Activated T-helper 1 cell treated with anti-CD3 and anti-CD28 coated beads, Interleukin-12 subunit alpha, Interleukin-12 subunit beta, Interleukin-2, Interleukin-4 antibody, amounts not matched to agents 30 ng/mL and 10 ng/mL and 1 ng/mL, durations not matched to agents 14 hours and 24 hours and 36 hours (primary cell): ENCODE measurements at regions not wholly inside any gene's neighbourhood (a gene's known extent, or its start where the extent isn't known, plus 50 kb on each side); places are given as distances from the start of the nearest gene placed in this dataset.
"Not testable (repeated sequence)": the region's sequence is repeated elsewhere in the genome, so short reads cannot be mapped to it uniquely, and the experiment has no call there.

ENCODE experiments used
- DNase-seq: peaks from one replicate; pipeline ENCODE4 v3.0.0; 2021; ENCODE audit warnings: low spot score
- H3K27ac Mint-ChIP-seq: one replicate; pipeline ENCODE4 v1.8.0; 2021; ENCODE audit warnings: mild to moderate bottlenecking, mixed read lengths
- H3K27me3 Mint-ChIP-seq: one replicate; pipeline ENCODE4 v1.8.0; 2022; ENCODE audit warnings: mild to moderate bottlenecking, moderate library complexity, mixed read lengths; ENCODE audit not compliant: insufficient read depth
- H3K36me3 Mint-ChIP-seq: one replicate; pipeline ENCODE4 v1.8.0; 2021; ENCODE audit warnings: low read depth, mixed read lengths
- H3K4me1 Mint-ChIP-seq: one replicate; pipeline ENCODE4 v1.8.0; 2021; ENCODE audit warnings: low read depth, mixed read lengths
- H3K4me3 Mint-ChIP-seq: one replicate; pipeline ENCODE4 v1.8.0; 2021; ENCODE audit warnings: mild to moderate bottlenecking, moderate library complexity, mixed read lengths
- H3K9me3 Mint-ChIP-seq: one replicate; pipeline ENCODE4 v1.8.0; 2021; ENCODE audit warnings: mixed read lengths
- intact Hi-C: fragments of 100-400 bp; cut with micrococcal nuclease; formaldehyde crosslinking; loops from one replicate; pipeline ENCODE4 v1.15.1; 2024

DNA sequence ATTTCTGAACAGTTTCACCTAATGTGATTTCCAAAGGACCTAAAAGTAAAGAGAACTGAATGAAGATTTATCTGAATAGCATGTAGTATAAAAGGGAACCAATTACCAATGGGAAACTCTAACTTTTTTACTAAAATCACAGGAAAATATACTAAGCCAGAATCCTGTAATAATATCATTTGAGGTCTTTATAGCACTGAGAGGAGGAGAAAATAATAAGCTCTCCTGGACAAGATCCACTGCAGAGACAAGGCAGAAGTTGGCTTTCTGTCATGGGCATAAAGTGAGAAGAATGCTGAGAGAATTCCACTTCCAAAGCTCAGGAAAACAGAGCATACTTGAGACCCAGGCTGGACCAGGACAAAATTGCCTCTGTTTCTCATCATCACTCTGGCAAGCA lies 1131.4 kb downstream of the SORCS1 start:
- no peak overlapping the region for H3K4me3 Mint-ChIP-seq
- H3K27me3 Mint-ChIP-seq, result no peaks in the 10 kb centered on the region
- H3K27ac Mint-ChIP-seq, result no peak overlapping the region
- peaks cover 8% of the 10 kb centered on the region for H3K9me3 Mint-ChIP-seq
- H3K4me1 Mint-ChIP-seq, result no peaks in the 10 kb centered on the region
- DNase-seq, result no peak
- intact Hi-C loops, result no loop called here
- H3K36me3 Mint-ChIP-seq, result no peaks in the 10 kb centered on the region

DNA sequence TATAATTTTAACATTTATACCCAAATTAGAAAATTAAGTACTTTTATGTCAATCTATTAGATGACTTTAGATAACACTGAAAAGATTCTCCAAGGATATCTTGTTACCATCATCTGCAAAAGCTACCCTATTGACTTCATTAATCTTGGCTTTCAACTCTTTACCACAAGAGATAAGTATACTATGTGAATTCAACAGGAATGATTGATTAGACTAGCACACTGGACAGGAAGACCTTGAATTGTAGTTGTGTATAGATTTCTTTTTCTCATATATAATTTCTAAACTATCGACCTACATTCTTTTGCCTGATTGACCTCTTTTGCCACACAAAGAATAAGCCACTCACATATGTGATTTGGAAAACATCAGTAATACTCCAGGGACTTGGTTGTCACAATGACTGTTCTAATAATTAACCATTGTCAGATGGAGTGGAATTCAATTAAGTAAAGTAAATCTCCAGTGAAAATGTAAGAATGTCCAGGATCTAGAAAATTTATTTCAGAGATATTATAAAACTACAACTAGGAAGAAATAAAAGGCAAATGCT lies 1132.0 kb downstream of the SORCS1 start:
- no peak overlapping the region for H3K27ac Mint-ChIP-seq
- H3K4me1 Mint-ChIP-seq, result no peaks in the 10 kb centered on the region
- no peaks in the 10 kb centered on the region for H3K36me3 Mint-ChIP-seq
- DNase-seq, result no peak
- intact Hi-C loops, result no loop called here
- H3K4me3 Mint-ChIP-seq, result no peak overlapping the region
- no peaks in the 10 kb centered on the region for H3K27me3 Mint-ChIP-seq
- H3K9me3 Mint-ChIP-seq, result peaks cover 8% of the 10 kb centered on the region

DNA sequence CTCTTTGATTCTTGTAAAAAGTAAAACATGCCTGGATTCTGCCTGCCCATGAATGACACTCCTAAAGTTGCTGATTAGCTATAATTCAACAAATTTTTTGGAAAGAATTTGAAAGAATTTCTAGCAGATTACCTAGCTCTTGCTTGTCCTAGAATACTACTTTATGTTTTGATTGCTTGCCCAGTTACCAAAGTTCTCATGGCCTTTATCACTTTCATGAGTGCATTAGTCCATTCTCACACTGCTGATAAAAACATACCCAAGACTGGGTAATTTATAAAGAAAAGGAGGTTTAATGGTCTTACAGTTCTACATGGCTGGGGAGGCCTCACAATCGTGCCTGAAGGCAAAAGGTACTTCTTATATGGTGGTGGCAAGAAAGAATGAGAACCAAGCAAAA lies 1137.3 kb downstream of the SORCS1 start:
- no peaks in the 10 kb centered on the region for H3K27me3 Mint-ChIP-seq
- DNase-seq, result no peak
- H3K36me3 Mint-ChIP-seq, result no peaks in the 10 kb centered on the region
- no peaks in the 10 kb centered on the region for H3K9me3 Mint-ChIP-seq
- no peak overlapping the region for H3K4me3 Mint-ChIP-seq
- no peak overlapping the region for H3K27ac Mint-ChIP-seq
- intact Hi-C loops, result no loop called here
- H3K4me1 Mint-ChIP-seq, result no peaks in the 10 kb centered on the region

DNA sequence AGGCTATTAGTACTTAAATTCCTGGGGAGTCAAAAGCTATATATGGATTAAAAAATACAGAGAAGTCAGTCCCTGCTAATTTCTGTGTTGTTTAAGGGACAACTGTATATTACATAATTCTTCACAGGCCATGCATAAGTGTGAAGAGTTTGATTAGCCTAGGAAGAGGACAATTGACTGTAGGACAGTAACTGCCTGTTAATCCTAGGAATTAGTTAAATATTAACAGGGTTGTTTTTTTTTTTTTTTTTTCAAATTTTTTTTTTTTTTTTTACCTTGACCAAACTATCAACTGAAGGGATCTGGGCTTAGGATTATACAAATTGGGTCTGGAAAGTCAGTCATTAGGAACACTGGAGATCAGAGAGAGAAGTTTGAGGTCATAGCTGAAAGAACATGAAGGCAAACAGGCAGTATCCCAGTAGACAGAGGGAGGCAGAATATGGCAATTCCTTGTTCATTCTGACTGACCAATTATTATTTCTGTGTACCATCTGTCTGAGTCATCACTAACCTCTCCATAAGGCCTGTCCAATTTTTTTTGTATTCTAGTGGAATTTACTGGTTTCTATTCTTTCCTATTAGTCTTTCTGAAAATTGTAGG lies 1139.2 kb downstream of the SORCS1 start:
- H3K36me3 Mint-ChIP-seq, result no peaks in the 10 kb centered on the region
- H3K9me3 Mint-ChIP-seq, result no peaks in the 10 kb centered on the region
- no peak overlapping the region for H3K27ac Mint-ChIP-seq
- H3K4me1 Mint-ChIP-seq, result no peaks in the 10 kb centered on the region
- no peaks in the 10 kb centered on the region for H3K27me3 Mint-ChIP-seq
- no peak overlapping the region for H3K4me3 Mint-ChIP-seq
- intact Hi-C loops, result no loop called here
- DNase-seq, result no peak

DNA sequence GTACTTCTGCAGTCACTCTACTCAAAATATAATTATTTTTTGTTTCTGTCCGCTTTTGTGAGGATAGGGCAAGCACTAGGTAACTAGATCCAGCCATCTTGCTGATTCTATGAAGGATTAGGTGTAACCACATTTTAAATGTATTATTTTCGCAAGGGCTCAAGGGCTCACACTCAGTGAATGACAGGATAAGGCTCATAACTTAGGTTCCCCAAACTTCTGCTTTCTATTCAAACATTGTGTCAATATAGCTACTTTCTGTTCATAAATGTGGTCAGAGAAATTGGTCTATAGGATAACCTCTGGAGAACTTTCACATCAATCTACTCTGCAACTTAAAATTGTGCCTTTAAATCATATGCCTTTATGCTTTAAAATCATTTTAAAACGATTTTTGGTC lies 1141.2 kb downstream of the SORCS1 start:
- Mint-ChIP-seq H3K36me3 (no peaks in the 10 kb centered on the region), H3K9me3 (no peaks in the 10 kb centered on the region), H3K27ac (no peak overlapping the region), H3K27me3 (no peaks in the 10 kb centered on the region), H3K4me1 (no peaks in the 10 kb centered on the region), H3K4me3 (no peak overlapping the region)
- no peak for DNase-seq
- intact Hi-C loops, result no loop called here

DNA sequence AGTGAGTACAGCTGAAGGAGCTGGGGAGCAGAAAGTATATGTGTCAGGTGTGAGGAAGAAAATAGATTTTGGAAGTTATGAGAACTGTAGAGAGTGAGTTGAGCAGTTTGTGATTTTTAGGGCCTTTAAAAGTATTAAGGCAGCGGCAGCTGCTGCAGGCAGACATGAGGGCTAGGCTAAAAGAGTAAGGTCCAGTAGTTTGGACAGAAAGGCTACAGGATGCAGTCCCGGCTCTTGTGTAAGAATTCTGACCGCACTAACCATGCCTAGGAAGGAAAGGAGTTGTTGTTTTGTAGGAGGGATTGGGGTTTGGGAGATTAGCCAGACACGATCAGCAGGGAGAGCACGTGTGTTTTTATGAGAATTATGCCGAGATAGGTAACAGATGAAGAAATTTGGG lies 1144.9 kb downstream of the SORCS1 start:
- H3K9me3 Mint-ChIP-seq, DNase-seq, H3K4me1 Mint-ChIP-seq, H3K4me3 Mint-ChIP-seq, intact Hi-C loops, H3K36me3 Mint-ChIP-seq, H3K27ac Mint-ChIP-seq, H3K27me3 Mint-ChIP-seq: not testable (repeated sequence)

DNA sequence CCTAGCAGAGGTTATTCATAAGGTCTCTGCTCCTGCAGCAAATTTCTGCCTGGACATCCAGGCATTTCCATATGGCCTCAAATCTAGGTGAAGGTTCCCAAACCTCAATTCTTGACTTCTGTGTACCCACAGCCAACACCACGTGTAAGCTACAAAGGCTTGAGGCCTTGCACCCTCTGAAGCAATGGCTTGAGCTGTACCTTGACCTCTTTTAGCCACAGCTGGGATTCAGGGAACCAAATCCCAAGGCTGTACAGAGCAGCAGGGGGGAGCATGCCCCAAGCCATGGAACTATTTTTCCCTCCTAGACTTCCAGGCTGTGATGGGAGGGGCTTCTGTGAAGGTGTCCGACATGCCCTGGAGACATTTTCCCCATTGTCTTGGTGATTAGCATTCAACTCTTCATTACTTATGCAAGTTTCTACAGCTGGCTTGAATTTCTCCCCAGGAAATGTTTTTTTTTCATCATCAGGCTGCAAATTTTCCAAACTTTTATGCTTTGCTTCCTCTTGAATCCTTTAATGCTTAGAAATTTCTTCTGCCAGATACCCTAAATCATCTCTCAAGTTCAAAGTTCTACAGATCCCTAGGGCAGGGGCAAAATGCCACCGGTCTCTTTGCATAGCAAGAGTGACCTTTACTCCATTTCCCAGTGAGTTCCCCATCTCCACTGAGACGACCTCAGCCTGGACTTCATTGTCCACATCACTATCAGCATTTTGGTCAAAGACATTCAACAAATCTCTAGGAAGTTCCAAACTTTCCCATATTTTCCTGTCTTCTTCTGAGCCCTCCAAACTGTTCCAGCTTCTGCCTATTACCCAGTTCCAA lies 1148.9 kb downstream of the SORCS1 start:
- H3K36me3 Mint-ChIP-seq, DNase-seq, H3K27me3 Mint-ChIP-seq, H3K27ac Mint-ChIP-seq, H3K4me3 Mint-ChIP-seq, H3K9me3 Mint-ChIP-seq, intact Hi-C loops, H3K4me1 Mint-ChIP-seq: not testable (repeated sequence)

DNA sequence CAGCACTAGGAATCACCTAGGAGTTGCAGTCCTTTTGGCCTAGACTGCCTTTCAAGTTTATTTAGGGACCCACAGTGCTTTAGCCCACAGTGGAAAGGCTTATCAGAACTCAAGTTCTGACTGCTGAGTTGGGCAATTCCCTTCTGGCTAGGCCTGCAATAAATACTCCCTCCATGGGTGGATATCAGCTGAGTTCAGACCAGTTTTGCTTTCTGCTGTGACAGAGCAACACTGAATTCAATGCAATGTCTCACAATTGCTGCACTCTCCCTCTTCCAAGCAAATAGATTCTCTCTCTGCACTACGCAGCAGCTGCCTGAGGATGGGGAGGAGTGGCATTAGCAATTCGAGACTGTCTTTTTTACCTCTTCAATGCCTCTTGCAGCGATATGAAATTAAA lies 1153.3 kb downstream of the SORCS1 start:
- H3K9me3 Mint-ChIP-seq, result no peaks in the 10 kb centered on the region
- intact Hi-C loops, result no loop called here
- H3K4me3 Mint-ChIP-seq, result no peak overlapping the region
- no peak overlapping the region for H3K27ac Mint-ChIP-seq
- DNase-seq, result no peak
- no peaks in the 10 kb centered on the region for H3K27me3 Mint-ChIP-seq
- no peaks in the 10 kb centered on the region for H3K36me3 Mint-ChIP-seq
- no peaks in the 10 kb centered on the region for H3K4me1 Mint-ChIP-seq

DNA sequence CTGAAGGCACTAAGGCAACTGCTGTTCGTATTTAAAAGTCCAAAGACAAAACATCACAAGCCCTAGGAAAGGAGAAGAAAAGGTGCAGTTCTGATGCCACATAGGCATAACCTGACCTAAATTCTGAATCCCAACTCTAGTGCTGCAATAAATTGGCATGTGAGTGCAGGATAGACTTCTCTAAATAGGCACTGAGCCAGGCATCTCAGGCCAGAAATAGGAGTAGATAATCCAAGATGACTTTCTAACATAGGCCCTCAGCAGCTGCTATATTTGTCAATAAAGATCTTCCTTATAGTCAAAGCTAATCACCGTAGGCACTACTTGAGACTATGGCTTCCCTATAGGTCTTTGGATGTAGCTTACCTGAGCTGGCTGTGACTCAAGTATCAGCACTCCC lies 1163.8 kb downstream of the SORCS1 start:
- DNase-seq, result no peak
- no peaks in the 10 kb centered on the region for H3K27me3 Mint-ChIP-seq
- no peaks in the 10 kb centered on the region for H3K9me3 Mint-ChIP-seq
- H3K4me1 Mint-ChIP-seq, result no peaks in the 10 kb centered on the region
- no peak overlapping the region for H3K4me3 Mint-ChIP-seq
- no peak overlapping the region for H3K27ac Mint-ChIP-seq
- intact Hi-C loops, result no loop called here
- H3K36me3 Mint-ChIP-seq, result no peaks in the 10 kb centered on the region

DNA sequence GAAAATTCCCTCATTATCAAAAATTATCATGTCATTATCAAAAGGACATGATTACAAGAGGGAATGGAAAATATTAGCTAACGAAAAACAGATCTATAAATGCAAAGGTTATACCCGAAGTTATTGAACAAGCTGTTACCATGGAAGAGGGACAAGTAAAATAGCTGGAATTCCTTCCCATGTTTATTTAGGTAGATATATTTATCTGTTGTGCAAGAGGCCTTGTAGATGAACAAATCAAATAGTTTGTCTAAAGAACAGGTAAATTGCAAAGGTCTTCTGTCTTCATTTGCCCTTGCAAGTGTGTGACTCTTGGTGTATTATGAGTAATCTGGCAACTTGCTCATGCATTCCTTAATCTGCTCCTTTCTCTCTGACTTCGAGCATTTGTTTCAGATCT lies 1170.9 kb downstream of the SORCS1 start:
- no peak for DNase-seq
- H3K9me3 Mint-ChIP-seq, result no peaks in the 10 kb centered on the region
- H3K4me3 Mint-ChIP-seq, result no peak overlapping the region
- H3K4me1 Mint-ChIP-seq, result no peaks in the 10 kb centered on the region
- intact Hi-C loops, result no loop called here
- no peaks in the 10 kb centered on the region for H3K36me3 Mint-ChIP-seq
- no peaks in the 10 kb centered on the region for H3K27me3 Mint-ChIP-seq
- no peak overlapping the region for H3K27ac Mint-ChIP-seq

DNA sequence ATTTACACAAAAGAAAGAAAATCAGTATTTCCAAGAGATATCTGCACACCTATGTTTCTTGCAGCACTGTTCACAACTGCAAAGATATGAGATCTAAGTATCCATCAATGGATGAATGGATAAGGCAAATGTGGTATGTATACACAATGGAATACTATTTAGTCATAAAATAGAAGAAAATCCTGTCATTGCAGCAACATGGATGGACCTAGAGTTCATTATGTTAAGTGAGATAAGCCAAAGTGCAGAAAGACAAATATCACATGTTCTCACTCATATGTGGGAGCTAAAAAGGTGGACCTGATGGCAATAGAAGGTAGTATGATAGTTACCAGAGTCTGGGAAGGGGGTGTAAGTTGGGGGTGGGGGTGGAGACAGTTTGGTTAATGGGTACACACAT lies 1171.6 kb downstream of the SORCS1 start:
- H3K4me1 Mint-ChIP-seq, result no peaks in the 10 kb centered on the region
- intact Hi-C loops, result no loop called here
- no peaks in the 10 kb centered on the region for H3K27me3 Mint-ChIP-seq
- no peaks in the 10 kb centered on the region for H3K9me3 Mint-ChIP-seq
- no peak for DNase-seq
- no peak overlapping the region for H3K4me3 Mint-ChIP-seq
- H3K27ac Mint-ChIP-seq, result no peak overlapping the region
- H3K36me3 Mint-ChIP-seq, result no peaks in the 10 kb centered on the region

DNA sequence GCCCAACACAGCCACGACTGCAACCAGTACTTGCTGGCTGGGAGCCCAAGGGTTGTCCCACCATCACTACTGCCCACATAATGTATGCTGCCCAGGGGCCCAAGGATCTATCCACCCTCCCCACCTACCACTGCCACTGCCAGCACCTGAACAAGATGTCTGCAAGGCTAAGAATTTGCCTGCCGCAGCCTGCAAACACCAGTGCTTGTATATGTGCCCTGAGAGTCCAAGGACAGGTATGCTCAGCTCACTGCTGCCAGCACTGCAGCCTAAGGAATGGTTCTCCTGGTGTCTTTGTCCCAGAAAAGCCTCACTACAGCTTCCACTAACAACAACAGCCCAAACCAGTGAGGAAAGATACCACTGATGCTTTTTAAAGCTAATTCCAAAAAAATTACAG lies 1174.0 kb downstream of the SORCS1 start:
- Mint-ChIP-seq H3K27ac (no peak overlapping the region), H3K36me3 (no peaks in the 10 kb centered on the region), H3K9me3 (no peaks in the 10 kb centered on the region), H3K4me1 (no peaks in the 10 kb centered on the region), H3K4me3 (no peak overlapping the region), H3K27me3 (no peaks in the 10 kb centered on the region)
- no peak for DNase-seq
- intact Hi-C loops, result no loop called here

DNA sequence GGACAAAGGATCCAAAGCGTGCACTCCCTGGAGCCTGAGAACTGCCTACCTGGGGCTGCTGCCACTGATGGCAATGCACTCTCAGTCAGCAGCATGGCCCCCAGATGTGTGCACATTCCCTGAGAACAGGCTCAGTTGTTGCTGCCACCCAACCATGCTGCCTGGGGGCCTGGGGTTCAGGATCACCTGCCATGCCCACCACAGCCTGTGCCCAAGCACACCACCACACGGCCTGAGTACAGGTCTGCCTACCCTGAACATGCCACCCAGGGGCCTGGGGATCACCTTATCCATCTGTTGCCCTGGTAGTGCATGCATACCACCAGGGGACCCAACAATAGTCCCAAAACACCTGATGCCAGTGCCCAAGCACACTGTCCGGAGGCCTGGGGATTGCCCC lies 1174.5 kb downstream of the SORCS1 start:
- H3K9me3 Mint-ChIP-seq, result no peaks in the 10 kb centered on the region
- H3K27ac Mint-ChIP-seq, result no peak overlapping the region
- no peaks in the 10 kb centered on the region for H3K4me1 Mint-ChIP-seq
- no peak overlapping the region for H3K4me3 Mint-ChIP-seq
- no peaks in the 10 kb centered on the region for H3K27me3 Mint-ChIP-seq
- no peaks in the 10 kb centered on the region for H3K36me3 Mint-ChIP-seq
- no peak for DNase-seq
- intact Hi-C loops, result no loop called here
